ENCODE measurements at regions not wholly inside any gene's neighbourhood (a gene's known extent, or its start where the extent isn't known, plus 50 kb on each side); places are given as distances from the start of the nearest gene placed in this dataset.

DNA sequence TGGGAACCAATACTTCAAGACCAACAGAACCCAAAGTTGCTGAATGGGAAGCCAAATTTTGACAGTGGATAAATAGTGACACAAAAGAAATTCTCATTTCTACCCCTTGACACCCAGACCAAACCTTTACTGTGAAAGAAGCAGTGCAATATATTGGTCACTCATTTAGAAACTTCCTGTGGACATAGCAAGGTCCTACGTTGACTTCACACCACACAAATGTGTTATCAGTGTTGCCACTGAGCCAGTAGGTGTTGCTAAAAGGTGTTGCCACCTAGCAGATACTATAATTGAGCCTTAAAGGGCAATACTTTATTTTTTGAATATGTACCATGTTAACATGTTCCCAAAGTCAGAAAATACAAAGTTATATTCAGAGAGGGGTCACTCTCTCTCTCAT, 1008.9 kb upstream of the CDH2 start:
- no peak overlapping the region for H3K4me2 ChIP-seq (ENCODE audit: control insufficient read depth, insufficient read depth)
- H3K9ac ChIP-seq (ENCODE audit: control insufficient read depth, insufficient read depth, low read length) = no peak overlapping the region
- DNase-seq (ENCODE audit: low read depth, low spot score) (no peak), FAIRE-seq (no peak), ATAC-seq (peak; percentile 71)
- no peaks in the 10 kb centered on the region for H3K4me1 ChIP-seq (ENCODE audit: control insufficient read depth, insufficient read depth, low read length)
- ChIA-PET CTCF (no interaction called here), POLR2A (no interaction called here), RAD21 (ENCODE audit: unreplicated experiment) (no interaction called here), SMC1A (ENCODE audit: uncharacterized antibody, unreplicated experiment) (interaction anchor here (1.3 kb wide), 1 partner anchor 10 kb away, joined by 3 read pairs; no protein-coding TSS in a partner anchor)
- H3K36me3 ChIP-seq (ENCODE audit: control insufficient read depth in 2 of 2, insufficient read depth in 2 of 2, low read length in 1 of 2) = no peaks in the 10 kb centered on the region
- intact Hi-C loops (cut with micrococcal nuclease; ENCODE audit: unreplicated experiment) (no loop called here), in situ Hi-C loops (cut with MboI) (no loop called here)
- no peak overlapping the region for H3K4me3 ChIP-seq
- no peak overlapping the region for H2AFZ ChIP-seq (ENCODE audit: control insufficient read depth, low read depth, low read length)
- BruUV-seq (replicated peaks) = no TSS peak
- 0% methylated on average over 1 of the region's 1 CpG for WGBS (ENCODE audit: insufficient coverage, insufficient replicate concordance, low lambda C conversion rate, missing lambda C conversion rate)
- no peaks in the 10 kb centered on the region for H3K79me2 ChIP-seq (ENCODE audit: control insufficient read depth, insufficient read depth, low read length)
- no peak overlapping the region for H3K27ac ChIP-seq (ENCODE audit: control insufficient read depth, insufficient read depth)
- H4K20me1 ChIP-seq (ENCODE audit: control insufficient read depth, insufficient read depth) = no peaks in the 10 kb centered on the region
- no peaks in the 10 kb centered on the region for H3K9me3 ChIP-seq (replicated peaks; ENCODE audit: control insufficient read depth, insufficient read depth, low read length)
- no peaks in the 10 kb centered on the region for H3K27me3 ChIP-seq (replicated peaks in 1 of 2; ENCODE audit: control insufficient read depth in 2 of 2, insufficient read depth in 2 of 2, low read length in 1 of 2)
- TF ChIP-seq TBL1XR1 (IDR thresholded peaks at IDR 0.05; ENCODE audit: low read depth, low read length) (no peak), NFIC (IDR thresholded peaks at IDR 0.05; ENCODE audit: low read depth, low read length) (no peak), SREBF2 (IDR thresholded peaks at IDR 0.05; ENCODE audit: low read length) (no peak), STAT3 (IDR thresholded peaks at IDR 0.05; ENCODE audit: low read depth, low read length) (no peak), BHLHE40 (IDR thresholded peaks at IDR 0.05; ENCODE audit: borderline replicate concordance in 1 of 2, low read depth in 2 of 2, low read length in 1 of 2) (no peak), TAF1 (IDR thresholded peaks at IDR 0.05; ENCODE audit: borderline replicate concordance, low read depth, low read length) (no peak), HCFC1 (IDR thresholded peaks at IDR 0.05; ENCODE audit: low read length) (no peak)

DNA sequence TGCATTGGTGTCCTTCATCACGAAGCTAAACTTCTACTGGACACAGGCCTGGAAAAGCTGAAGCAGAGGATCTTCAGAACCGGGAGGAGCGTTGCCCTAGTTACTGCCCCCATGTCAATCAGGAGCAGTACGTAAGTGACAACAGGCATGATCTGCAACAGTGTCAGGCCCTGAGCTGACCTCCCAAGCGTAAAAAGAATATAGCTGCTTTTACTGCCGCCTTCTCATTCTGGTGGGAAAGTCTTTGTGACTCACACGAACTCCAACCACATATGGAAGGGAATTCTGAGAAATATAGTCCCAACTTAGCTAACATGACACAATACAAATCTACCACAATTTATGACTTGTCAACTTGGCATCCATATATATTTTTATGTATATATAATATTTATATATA, 1007.7 kb upstream of the CDH2 start:
- H3K9me3 ChIP-seq (replicated peaks; ENCODE audit: control insufficient read depth, insufficient read depth, low read length) = no peaks in the 10 kb centered on the region
- WGBS (ENCODE audit: insufficient coverage, insufficient replicate concordance, low lambda C conversion rate, missing lambda C conversion rate) = 6% methylated on average over 7 of the region's 7 CpGs
- CTCF ChIA-PET = no interaction called here
- H3K27me3 ChIP-seq (replicated peaks in 1 of 2; ENCODE audit: control insufficient read depth in 2 of 2, insufficient read depth in 2 of 2, low read length in 1 of 2) = no peaks in the 10 kb centered on the region
- no peaks in the 10 kb centered on the region for H3K79me2 ChIP-seq (ENCODE audit: control insufficient read depth, insufficient read depth, low read length)
- H3K27ac ChIP-seq (ENCODE audit: control insufficient read depth, insufficient read depth) = no peak overlapping the region
- H3K36me3 ChIP-seq (ENCODE audit: control insufficient read depth in 2 of 2, insufficient read depth in 2 of 2, low read length in 1 of 2) = no peaks in the 10 kb centered on the region
- no peaks in the 10 kb centered on the region for H4K20me1 ChIP-seq (ENCODE audit: control insufficient read depth, insufficient read depth)
- H3K4me1 ChIP-seq (ENCODE audit: control insufficient read depth, insufficient read depth, low read length) = no peaks in the 10 kb centered on the region
- in situ Hi-C loops (cut with MboI) (no loop called here), intact Hi-C loops (cut with micrococcal nuclease; ENCODE audit: unreplicated experiment) (no loop called here)
- H3K4me3 ChIP-seq = no peak overlapping the region
- DNase-seq (ENCODE audit: low read depth, low spot score) (no peak), FAIRE-seq (no peak), ATAC-seq (no peak)
- H2AFZ ChIP-seq (ENCODE audit: control insufficient read depth, low read depth, low read length) = no peak overlapping the region
- no peak overlapping the region for H3K9ac ChIP-seq (ENCODE audit: control insufficient read depth, insufficient read depth, low read length)
- RAD21 ChIA-PET (ENCODE audit: unreplicated experiment) = no interaction called here
- SMC1A ChIA-PET (ENCODE audit: uncharacterized antibody, unreplicated experiment) = interaction anchor here (0.5 to 1.3 kb wide), 3 partner anchors 9 to 448 kb away, joined by 3 to 4 read pairs (median 3); no protein-coding TSS in a partner anchor
- no TSS peak for BruUV-seq (replicated peaks)
- no peak overlapping the region for H3K4me2 ChIP-seq (ENCODE audit: control insufficient read depth, insufficient read depth)
- POLR2A ChIA-PET = no interaction called here
- TF ChIP-seq KDM1A (IDR thresholded peaks at IDR 0.05; ENCODE audit: borderline replicate concordance) = no peak
- TF ChIP-seq, protein P1, sequence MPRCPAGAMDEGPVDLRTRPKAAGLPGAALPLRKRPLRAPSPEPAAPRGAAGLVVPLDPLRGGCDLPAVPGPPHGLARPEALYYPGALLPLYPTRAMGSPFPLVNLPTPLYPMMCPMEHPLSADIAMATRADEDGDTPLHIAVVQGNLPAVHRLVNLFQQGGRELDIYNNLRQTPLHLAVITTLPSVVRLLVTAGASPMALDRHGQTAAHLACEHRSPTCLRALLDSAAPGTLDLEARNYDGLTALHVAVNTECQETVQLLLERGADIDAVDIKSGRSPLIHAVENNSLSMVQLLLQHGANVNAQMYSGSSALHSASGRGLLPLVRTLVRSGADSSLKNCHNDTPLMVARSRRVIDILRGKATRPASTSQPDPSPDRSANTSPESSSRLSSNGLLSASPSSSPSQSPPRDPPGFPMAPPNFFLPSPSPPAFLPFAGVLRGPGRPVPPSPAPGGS (IDR thresholded peaks at IDR 0.05; ENCODE audit: borderline replicate concordance, insufficient read depth, low read depth, low read length, poor library complexity, severe bottlenecking) = no peak
- no peak for TF ChIP-seq LARP7 (IDR thresholded peaks at IDR 0.05)
- TF ChIP-seq KLF5 (IDR thresholded peaks at IDR 0.05; ENCODE audit: partially characterized antibody) = no peak
- TF ChIP-seq MTA3 (IDR thresholded peaks at IDR 0.05; ENCODE audit: borderline replicate concordance, low read length) = no peak
- no peak for TF ChIP-seq ZNF24 (IDR thresholded peaks at IDR 0.05)
- TF ChIP-seq, protein P2, sequence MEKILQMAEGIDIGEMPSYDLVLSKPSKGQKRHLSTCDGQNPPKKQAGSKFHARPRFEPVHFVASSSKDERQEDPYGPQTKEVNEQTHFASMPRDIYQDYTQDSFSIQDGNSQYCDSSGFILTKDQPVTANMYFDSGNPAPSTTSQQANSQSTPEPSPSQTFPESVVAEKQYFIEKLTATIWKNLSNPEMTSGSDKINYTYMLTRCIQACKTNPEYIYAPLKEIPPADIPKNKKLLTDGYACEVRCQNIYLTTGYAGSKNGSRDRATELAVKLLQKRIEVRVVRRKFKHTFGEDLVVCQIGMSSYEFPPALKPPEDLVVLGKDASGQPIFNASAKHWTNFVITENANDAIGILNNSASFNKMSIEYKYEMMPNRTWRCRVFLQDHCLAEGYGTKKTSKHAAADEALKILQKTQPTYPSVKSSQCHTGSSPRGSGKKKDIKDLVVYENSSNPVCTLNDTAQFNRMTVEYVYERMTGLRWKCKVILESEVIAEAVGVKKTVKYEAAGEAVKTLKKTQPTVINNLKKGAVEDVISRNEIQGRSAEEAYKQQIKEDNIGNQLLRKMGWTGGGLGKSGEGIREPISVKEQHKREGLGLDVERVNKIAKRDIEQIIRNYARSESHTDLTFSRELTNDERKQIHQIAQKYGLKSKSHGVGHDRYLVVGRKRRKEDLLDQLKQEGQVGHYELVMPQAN (conservative IDR thresholded peaks at IDR 0.05) = no peak
- TF ChIP-seq, protein P3, sequence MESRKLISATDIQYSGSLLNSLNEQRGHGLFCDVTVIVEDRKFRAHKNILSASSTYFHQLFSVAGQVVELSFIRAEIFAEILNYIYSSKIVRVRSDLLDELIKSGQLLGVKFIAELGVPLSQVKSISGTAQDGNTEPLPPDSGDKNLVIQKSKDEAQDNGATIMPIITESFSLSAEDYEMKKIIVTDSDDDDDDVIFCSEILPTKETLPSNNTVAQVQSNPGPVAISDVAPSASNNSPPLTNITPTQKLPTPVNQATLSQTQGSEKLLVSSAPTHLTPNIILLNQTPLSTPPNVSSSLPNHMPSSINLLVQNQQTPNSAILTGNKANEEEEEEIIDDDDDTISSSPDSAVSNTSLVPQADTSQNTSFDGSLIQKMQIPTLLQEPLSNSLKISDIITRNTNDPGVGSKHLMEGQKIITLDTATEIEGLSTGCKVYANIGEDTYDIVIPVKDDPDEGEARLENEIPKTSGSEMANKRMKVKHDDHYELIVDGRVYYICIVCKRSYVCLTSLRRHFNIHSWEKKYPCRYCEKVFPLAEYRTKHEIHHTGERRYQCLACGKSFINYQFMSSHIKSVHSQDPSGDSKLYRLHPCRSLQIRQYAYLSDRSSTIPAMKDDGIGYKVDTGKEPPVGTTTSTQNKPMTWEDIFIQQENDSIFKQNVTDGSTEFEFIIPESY (IDR thresholded peaks at IDR 0.05) = no peak
